ENCODE measurements at regions not wholly inside any gene's neighbourhood (a gene's known extent, or its start where the extent isn't known, plus 50 kb on each side); places are given as distances from the start of the nearest gene placed in this dataset.

DNA sequence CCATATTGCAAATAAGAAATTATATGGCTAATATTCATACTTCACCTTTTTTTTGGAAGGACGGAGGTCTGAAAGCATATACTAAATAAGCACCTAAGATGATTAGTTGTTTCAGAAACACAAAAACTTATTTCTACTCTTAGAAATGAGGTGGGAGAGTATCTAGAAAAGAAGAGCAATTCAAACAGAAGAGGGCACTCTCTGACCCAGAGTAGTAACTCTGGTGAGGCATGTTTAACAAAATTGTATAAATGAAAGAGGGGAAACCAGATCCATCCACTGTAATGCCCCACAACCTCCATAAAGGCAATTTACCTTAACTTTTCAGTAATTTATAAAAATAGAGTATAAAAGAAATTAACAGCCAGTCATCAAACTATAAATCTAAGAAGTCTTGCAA is 669.6 kb upstream of the VRK2 start:
- TF ChIP-seq, protein P1, sequence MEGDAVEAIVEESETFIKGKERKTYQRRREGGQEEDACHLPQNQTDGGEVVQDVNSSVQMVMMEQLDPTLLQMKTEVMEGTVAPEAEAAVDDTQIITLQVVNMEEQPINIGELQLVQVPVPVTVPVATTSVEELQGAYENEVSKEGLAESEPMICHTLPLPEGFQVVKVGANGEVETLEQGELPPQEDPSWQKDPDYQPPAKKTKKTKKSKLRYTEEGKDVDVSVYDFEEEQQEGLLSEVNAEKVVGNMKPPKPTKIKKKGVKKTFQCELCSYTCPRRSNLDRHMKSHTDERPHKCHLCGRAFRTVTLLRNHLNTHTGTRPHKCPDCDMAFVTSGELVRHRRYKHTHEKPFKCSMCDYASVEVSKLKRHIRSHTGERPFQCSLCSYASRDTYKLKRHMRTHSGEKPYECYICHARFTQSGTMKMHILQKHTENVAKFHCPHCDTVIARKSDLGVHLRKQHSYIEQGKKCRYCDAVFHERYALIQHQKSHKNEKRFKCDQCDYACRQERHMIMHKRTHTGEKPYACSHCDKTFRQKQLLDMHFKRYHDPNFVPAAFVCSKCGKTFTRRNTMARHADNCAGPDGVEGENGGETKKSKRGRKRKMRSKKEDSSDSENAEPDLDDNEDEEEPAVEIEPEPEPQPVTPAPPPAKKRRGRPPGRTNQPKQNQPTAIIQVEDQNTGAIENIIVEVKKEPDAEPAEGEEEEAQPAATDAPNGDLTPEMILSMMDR (IDR thresholded peaks at IDR 0.05; ENCODE audit: low read depth, low read length), result no peak
- DNase-seq (ENCODE audit: extremely low read depth, low read depth), result no peak

DNA sequence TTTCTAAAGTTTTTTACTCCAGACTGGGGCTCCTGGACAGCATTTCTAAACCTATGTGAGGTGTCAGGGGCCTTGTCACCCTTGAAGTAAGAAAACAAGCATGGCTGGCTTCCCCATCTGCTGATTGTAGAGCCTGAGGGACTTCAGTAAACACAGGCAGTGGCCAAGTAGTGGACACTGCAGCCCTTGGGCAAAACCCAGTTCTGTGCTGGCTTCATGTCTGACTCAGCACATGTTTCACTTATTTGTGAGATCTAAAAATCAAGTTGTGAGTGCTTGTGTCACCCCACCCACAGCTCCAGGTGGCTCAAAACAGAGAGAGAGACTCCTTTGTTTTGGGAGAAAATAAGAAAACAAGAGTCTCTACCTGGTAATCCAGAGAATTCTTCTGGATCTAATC is 660.3 kb upstream of the VRK2 start:
- no peak for DNase-seq (ENCODE audit: extremely low read depth, low read depth)
- TF ChIP-seq, protein P1 (IDR thresholded peaks at IDR 0.05; ENCODE audit: low read depth, low read length), result no peak

DNA sequence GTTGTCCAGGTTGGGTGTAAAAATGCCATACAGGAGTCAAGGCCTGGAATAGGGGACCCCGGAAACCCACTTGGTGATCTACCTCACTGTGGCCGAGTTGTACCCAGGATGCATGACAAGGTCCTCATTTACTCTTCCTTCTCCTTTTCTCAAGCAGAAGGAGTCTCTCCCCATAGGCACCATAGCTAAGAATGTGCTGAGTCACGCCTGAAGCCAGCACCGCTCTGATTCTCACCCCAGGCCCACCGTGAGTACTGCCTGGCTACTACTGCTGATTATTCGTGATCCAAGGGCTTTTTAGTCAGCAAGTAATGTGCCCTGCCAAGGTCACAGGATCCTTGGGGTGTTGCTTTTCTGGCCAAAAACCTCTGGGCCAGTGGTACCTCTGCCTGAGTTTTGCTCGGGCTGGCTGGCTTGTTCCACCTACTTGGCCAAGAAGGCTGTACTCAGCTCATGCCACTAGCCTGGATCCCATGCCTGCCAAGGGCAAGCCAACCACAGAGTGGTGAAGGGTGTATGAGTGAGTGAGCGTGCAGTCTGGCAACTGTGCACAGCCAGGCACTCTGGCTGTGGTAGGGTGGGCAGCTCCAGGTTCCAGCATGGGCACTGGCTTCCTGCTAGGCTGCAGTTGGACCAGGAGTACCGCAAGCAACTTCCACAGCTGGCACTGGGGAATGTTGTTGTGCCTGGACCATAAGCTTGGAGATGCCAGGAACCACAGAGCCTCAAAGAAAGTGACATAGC is 650.1 kb upstream of the VRK2 start:
- DNase-seq (ENCODE audit: extremely low read depth, low read depth), result no peak
- TF ChIP-seq, protein P1 (IDR thresholded peaks at IDR 0.05; ENCODE audit: low read depth, low read length), result no peak

DNA sequence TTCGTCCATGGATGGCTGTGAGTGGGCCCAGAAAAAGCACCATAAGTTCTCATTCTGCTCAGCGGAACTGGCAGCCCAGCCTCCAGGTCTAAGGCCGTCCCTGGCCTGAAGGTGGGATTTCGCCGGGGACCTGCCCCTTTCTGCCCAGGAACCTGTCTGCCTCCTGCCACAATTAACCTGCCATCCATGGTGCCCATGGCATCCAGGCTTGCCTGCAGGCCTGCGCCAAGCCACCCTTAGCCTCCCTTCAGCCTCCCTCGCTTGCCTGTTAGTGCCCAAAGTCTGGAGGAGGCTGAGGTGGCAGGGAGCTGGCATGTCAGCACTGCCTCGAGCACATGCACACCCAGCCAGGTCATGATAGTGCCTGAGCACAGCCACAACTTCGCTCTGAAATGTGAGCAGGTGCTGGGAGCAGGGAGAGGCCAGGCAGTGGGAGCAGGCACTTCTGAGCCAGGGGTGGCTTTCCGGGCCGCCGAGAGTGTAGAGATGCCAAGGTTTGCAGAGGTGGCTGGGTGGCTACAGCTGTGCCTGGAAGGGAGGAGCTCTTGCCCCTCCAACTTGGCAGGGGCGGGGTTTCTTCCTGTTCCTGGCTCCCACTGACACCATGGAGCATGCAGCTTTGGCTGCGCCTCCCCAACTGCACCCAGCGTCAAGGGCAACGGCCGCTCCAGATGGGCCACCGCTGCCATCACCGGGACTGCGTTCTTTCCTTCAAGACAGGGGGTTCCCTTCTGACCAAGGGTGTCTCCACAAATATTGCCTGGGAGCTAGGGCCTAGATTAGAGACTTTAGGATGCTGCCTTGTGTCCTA is 648.9 kb upstream of the VRK2 start:
- DNase-seq (ENCODE audit: extremely low read depth, low read depth), result no peak
- TF ChIP-seq, protein P1 (IDR thresholded peaks at IDR 0.05; ENCODE audit: low read depth, low read length), result no peak

DNA sequence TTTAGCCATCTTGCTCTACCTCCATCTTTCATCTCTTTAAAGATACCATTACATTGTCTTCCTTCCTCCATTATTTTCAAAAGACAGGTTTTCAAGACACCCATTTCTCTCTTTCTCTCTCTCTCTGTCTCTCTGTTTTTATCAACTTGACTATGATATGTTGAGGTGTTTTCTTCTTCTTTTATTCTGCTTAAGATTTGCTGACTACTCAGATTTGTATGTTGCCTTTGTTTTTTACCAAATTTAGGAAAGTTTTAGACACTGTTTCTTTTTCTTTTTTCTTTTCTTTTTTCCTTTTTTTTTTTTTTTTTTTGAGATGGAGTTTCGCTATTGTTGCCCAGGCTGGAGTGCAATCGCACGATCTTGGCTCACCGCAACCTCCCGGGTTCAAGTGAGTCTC is 647.5 kb upstream of the VRK2 start:
- no peak for DNase-seq (ENCODE audit: extremely low read depth, low read depth)
- TF ChIP-seq, protein P1 (IDR thresholded peaks at IDR 0.05; ENCODE audit: low read depth, low read length), result no peak

DNA sequence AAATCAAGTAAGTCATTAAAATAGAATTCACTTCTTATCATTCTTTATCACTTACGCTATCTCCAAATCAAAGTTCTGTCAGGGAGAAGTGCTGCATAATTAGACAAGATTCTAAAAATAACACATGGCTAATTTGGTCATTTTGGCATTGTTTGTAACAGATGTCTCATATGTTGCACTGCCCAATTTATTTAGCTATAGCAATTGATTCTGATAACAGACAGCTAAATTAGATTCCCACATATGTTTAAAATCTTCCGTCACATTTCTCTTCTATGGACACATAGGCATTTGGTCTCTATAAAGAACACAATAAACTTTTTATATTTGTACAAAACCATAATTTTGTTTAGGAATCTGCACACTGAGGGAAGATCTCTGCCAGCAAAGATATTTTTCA is 644.5 kb upstream of the VRK2 start:
- TF ChIP-seq, protein P1 (IDR thresholded peaks at IDR 0.05; ENCODE audit: low read depth, low read length), result no peak

DNA sequence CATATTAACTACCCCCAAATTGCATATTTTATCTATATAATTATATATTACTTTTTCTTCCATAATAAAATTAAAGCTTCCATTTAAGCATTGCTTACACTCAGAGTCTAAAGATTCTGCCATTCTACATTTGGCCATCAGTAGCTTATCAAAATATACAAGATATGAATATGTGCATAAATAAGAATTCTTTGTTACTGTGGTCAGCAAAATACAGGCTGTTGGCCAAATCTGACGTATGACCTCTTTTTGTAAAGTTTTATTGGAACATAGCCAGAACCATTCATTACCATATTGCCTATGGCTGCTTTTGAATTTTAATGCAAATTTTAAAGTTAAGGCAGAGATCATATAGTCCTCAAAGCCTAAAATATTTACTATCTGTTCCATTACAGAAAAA is 643.9 kb upstream of the VRK2 start:
- TF ChIP-seq, protein P1 (IDR thresholded peaks at IDR 0.05; ENCODE audit: low read depth, low read length), result no peak
- DNase-seq (ENCODE audit: extremely low read depth, low read depth), result no peak

More for the DNA sequence above, 644.5 kb upstream of the VRK2 start:
- DNase-seq (ENCODE audit: extremely low read depth, low read depth), result no peak

Data from AG09319 (cell line).